Liver (tissue), 3 donors: ENCODE measurements at regions not wholly inside any gene's neighbourhood (a gene's known extent, or its start where the extent isn't known, plus 50 kb on each side); places are given as distances from the start of the nearest gene placed in this dataset.

Source experiments
- ATF3 ChIP-seq: IDR thresholded peaks from 2 replicates; pipeline ENCODE4 v1.6.1; 2016; ENCODE audit warnings: antibody characterized with exemption
- EGR1 ChIP-seq, 2 donors: IDR thresholded peaks; 2 replicates each; pipeline ENCODE4 v1.6.1; 2016 to 2018; ENCODE audit warnings: antibody characterized with exemption in 2 of 2, low read depth in 2 of 2
- GABPA ChIP-seq, 2 donors: IDR thresholded peaks in 1 of 2; conservative IDR thresholded peaks in 1 of 2; 2 replicates each; pipeline ENCODE4 v1.6.1; 2016; ENCODE audit warnings: antibody characterized with exemption in 2 of 2, mild to moderate bottlenecking in 1 of 2, moderate library complexity in 1 of 2
- HNF4A ChIP-seq, 2 donors: conservative IDR thresholded peaks; 2 replicates each; pipeline ENCODE4 v1.6.1; 2016; ENCODE audit warnings: antibody characterized with exemption in 2 of 2, mild to moderate bottlenecking in 2 of 2
- JUND ChIP-seq, 2 donors: IDR thresholded peaks; 2 replicates each; pipeline ENCODE4 v1.6.1; 2016; ENCODE audit warnings: antibody characterized with exemption in 2 of 2
- RAD21 ChIP-seq, 2 donors: IDR thresholded peaks; 2 replicates each; pipeline ENCODE4 v1.6.1; 2016; ENCODE audit warnings: antibody characterized with exemption in 2 of 2, mild to moderate bottlenecking in 2 of 2
- REST ChIP-seq: IDR thresholded peaks from 2 replicates; pipeline ENCODE4 v1.6.1; 2016; ENCODE audit warnings: antibody characterized with exemption, mild to moderate bottlenecking
- SP1 ChIP-seq: IDR thresholded peaks from 2 replicates; pipeline ENCODE4 v1.6.1; 2018; ENCODE audit warnings: antibody characterized with exemption, mild to moderate bottlenecking
- TAF1 ChIP-seq: conservative IDR thresholded peaks from 2 replicates; pipeline ENCODE4 v1.6.1; 2016; ENCODE audit warnings: antibody characterized with exemption, mild to moderate bottlenecking
- TF ChIP-seq, protein P1 (sequence below): fragments of 150-350 bp; IDR thresholded peaks from 2 replicates; pipeline ENCODE4 v1.5.1; 2017; ENCODE audit warnings: improper control_type of control experiment, low read depth, low read length; ENCODE audit not compliant: missing input control
- TF ChIP-seq, protein P2 (sequence below): IDR thresholded peaks from 2 replicates; pipeline ENCODE4 v1.6.1; 2016; ENCODE audit warnings: antibody characterized with exemption
- TF ChIP-seq, protein P3 (sequence below): IDR thresholded peaks from 2 replicates; pipeline ENCODE4 v1.6.1; 2016; ENCODE audit warnings: antibody characterized with exemption
- donor health status: healthy.
- donor health status: healthy.

- TF ChIP-seq, protein P1, sequence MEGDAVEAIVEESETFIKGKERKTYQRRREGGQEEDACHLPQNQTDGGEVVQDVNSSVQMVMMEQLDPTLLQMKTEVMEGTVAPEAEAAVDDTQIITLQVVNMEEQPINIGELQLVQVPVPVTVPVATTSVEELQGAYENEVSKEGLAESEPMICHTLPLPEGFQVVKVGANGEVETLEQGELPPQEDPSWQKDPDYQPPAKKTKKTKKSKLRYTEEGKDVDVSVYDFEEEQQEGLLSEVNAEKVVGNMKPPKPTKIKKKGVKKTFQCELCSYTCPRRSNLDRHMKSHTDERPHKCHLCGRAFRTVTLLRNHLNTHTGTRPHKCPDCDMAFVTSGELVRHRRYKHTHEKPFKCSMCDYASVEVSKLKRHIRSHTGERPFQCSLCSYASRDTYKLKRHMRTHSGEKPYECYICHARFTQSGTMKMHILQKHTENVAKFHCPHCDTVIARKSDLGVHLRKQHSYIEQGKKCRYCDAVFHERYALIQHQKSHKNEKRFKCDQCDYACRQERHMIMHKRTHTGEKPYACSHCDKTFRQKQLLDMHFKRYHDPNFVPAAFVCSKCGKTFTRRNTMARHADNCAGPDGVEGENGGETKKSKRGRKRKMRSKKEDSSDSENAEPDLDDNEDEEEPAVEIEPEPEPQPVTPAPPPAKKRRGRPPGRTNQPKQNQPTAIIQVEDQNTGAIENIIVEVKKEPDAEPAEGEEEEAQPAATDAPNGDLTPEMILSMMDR, result no peak
- TF ChIP-seq SP1, result no peak
- TF ChIP-seq HNF4A (conservative IDR thresholded peaks at IDR 0.05), result no peak
- no peak for TF ChIP-seq REST
- TF ChIP-seq, protein P2, sequence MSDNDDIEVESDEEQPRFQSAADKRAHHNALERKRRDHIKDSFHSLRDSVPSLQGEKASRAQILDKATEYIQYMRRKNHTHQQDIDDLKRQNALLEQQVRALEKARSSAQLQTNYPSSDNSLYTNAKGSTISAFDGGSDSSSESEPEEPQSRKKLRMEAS, result no peak
- no peak for TF ChIP-seq GABPA (IDR thresholded peaks at IDR 0.05 in 1 of 2, conservative IDR thresholded peaks at IDR 0.05 in 1 of 2)
- TF ChIP-seq ATF3, result no peak
- TF ChIP-seq, protein P3, sequence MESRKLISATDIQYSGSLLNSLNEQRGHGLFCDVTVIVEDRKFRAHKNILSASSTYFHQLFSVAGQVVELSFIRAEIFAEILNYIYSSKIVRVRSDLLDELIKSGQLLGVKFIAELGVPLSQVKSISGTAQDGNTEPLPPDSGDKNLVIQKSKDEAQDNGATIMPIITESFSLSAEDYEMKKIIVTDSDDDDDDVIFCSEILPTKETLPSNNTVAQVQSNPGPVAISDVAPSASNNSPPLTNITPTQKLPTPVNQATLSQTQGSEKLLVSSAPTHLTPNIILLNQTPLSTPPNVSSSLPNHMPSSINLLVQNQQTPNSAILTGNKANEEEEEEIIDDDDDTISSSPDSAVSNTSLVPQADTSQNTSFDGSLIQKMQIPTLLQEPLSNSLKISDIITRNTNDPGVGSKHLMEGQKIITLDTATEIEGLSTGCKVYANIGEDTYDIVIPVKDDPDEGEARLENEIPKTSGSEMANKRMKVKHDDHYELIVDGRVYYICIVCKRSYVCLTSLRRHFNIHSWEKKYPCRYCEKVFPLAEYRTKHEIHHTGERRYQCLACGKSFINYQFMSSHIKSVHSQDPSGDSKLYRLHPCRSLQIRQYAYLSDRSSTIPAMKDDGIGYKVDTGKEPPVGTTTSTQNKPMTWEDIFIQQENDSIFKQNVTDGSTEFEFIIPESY, result no peak
- TF ChIP-seq JUND (IDR thresholded peaks at IDR 0.05), result no peak
- TF ChIP-seq TAF1, result no peak
- TF ChIP-seq RAD21 (IDR thresholded peaks at IDR 0.05), result no peak
- TF ChIP-seq EGR1 (IDR thresholded peaks at IDR 0.05; ENCODE audit: low read depth in 2 of 2), result no peak
Observed at GRCh38 chr2:6072276-6072675, 380.1 kb downstream of the SOX11 start.
